ENCODE measurements at regions not wholly inside any gene's neighbourhood (a gene's known extent, or its start where the extent isn't known, plus 50 kb on each side); places are given as distances from the start of the nearest gene placed in this dataset.

DNA sequence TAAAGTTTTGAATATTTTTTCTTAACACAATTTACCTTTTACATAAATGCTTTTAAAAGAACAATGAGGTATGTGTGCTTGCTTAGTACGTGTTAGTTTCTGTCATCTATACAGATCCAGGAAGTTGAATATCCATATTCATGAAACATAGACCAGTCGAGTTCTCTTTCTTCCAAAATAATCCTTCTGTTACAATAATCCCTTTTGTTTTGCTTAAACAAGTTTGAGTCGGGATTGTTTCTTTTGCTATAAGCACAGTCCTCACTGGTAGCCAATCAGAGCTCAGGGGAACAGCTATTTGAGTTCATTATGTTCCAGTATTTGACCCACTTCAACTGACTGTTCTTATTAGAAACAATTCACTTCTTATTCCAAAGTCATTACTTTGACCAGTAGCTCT is 214.7 kb upstream of the FLRT2 start:
- TF ChIP-seq CTCF (conservative IDR thresholded peaks at IDR 0.05; ENCODE audit: low read length): no peak
- no peak for TF ChIP-seq EZH2phosphoT487 (IDR thresholded peaks at IDR 0.05; ENCODE audit: borderline replicate concordance, low read depth, low read length)

Data from OCI-LY7 (cell line).